Smooth muscle cell (in vitro differentiated cells): ENCODE measurements at regions not wholly inside any gene's neighbourhood (a gene's known extent, or its start where the extent isn't known, plus 50 kb on each side); places are given as distances from the start of the nearest gene placed in this dataset.
A peak's percentile ranks its signal among the peaks of the same experiment; 100 is the strongest.

Source experiments
- DNase-seq: peaks from one replicate; lab custom pipeline; 2025; ENCODE audit not compliant: unreplicated experiment; lab: John Stamatoyannopoulos, UW
- H2AFZ ChIP-seq: fragments of 200-600 bp; sonication (generic); 2 replicates; pipeline ENCODE4 v1.6.0; 2016; ENCODE audit warnings: antibody characterized with exemption, low read depth, mild to moderate bottlenecking
- H3F3A ChIP-seq: fragments of 200-600 bp; sonication (generic); 2 replicates; pipeline ENCODE4 v1.6.0; 2017; ENCODE audit warnings: antibody characterized with exemption, low read depth
- H3K27ac ChIP-seq: fragments of 200-600 bp; sonication (generic); 2 replicates; pipeline ENCODE4 v1.5.1; 2016; ENCODE audit warnings: low read depth, mild to moderate bottlenecking
- H3K27me3 ChIP-seq: fragments of 200-600 bp; sonication (generic); 2 replicates; pipeline ENCODE4 v1.6.1; 2016; ENCODE audit warnings: low read depth, mild to moderate bottlenecking
- H3K36me3 ChIP-seq: fragments of 200-600 bp; sonication (generic); 2 replicates; pipeline ENCODE4 v1.5.1; 2016; ENCODE audit warnings: low read depth
- H3K4me1 ChIP-seq: fragments of 200-600 bp; sonication (generic); 2 replicates; pipeline ENCODE4 v1.5.1; 2016; ENCODE audit warnings: low read depth
- H3K4me2 ChIP-seq: fragments of 200-600 bp; sonication (generic); 2 replicates; pipeline ENCODE4 v1.6.0; 2016; ENCODE audit warnings: mild to moderate bottlenecking
- H3K4me3 ChIP-seq: fragments of 200-600 bp; sonication (generic); 2 replicates; pipeline ENCODE4 v1.5.1; 2016; ENCODE audit warnings: mild to moderate bottlenecking
- H3K79me2 ChIP-seq: fragments of 200-600 bp; sonication (generic); 2 replicates; pipeline ENCODE4 v1.6.0; 2016; ENCODE audit warnings: low read depth, mild to moderate bottlenecking
- H3K9ac ChIP-seq: fragments of 200-600 bp; sonication (generic); 2 replicates; pipeline ENCODE4 v1.6.0; 2016; ENCODE audit warnings: low read depth
- H3K9me3 ChIP-seq: fragments of 200-600 bp; sonication (generic); replicated peaks from 2 replicates; pipeline ENCODE4 v1.5.1; 2016; ENCODE audit warnings: low read depth
- H4K20me1 ChIP-seq: fragments of 200-600 bp; sonication (generic); 2 replicates; pipeline ENCODE4 v1.6.0; 2016; ENCODE audit warnings: low read depth
- CTCF ChIP-seq: fragments of 200-600 bp; sonication (generic); IDR thresholded peaks from 2 replicates; pipeline ENCODE4 v1.5.1; 2017; ENCODE audit warnings: borderline replicate concordance, mild to moderate bottlenecking, antibody characterized with exemption; ENCODE audit not compliant: insufficient read depth, poor library complexity, severe bottlenecking
- WGBS: methylation state at CpG from one replicate; pipeline ENCODE4 v1.1.7; 2016; ENCODE audit warnings: low lambda C conversion rate; 5-methylcytosine and 5-hydroxymethylcytosine counted together

- Histone ChIP-seq H3K9ac (no peak overlapping the region), H3F3A (no peaks in the 10 kb centered on the region), H3K4me3 (no peak overlapping the region)
Observed at GRCh38 chr6:165184192-165184979, 125.0 kb downstream of the C6orf118 start.

GRCh38 chr6:165183496-165184140 lies 125.8 kb downstream of the C6orf118 start:
- 59% methylated on average over 5 of the region's 5 CpGs for WGBS

More at GRCh38 chr6:165184192-165184979, 125.0 kb downstream of the C6orf118 start:
- Histone ChIP-seq H3K4me2 (peak overlapping the region; percentile 41), H3K9me3 (no peaks in the 10 kb centered on the region), H3K36me3 (no peaks in the 10 kb centered on the region), H4K20me1 (no peaks in the 10 kb centered on the region), H2AFZ (peak overlapping the region; percentile 67), H3K79me2 (no peaks in the 10 kb centered on the region), H3K27me3 (no peaks in the 10 kb centered on the region), H3K27ac (peak overlapping the region; percentile 19), H3K4me1 (no peaks in the 10 kb centered on the region)
- no peak for DNase-seq
- WGBS: 57% methylated on average over 11 of the region's 11 CpGs
- TF ChIP-seq CTCF: no peak

GRCh38 chr6:165183071-165183470 lies 126.3 kb downstream of the C6orf118 start:
- no peaks in the 10 kb centered on the region for H4K20me1 ChIP-seq
- H3K27ac ChIP-seq: no peak overlapping the region

More at GRCh38 chr6:165183496-165184140, 125.8 kb downstream of the C6orf118 start:
- H3K4me3 ChIP-seq: no peak overlapping the region
- H3K79me2 ChIP-seq: no peaks in the 10 kb centered on the region
- H4K20me1 ChIP-seq: no peaks in the 10 kb centered on the region
- no peaks in the 10 kb centered on the region for H3K27me3 ChIP-seq
- no peak overlapping the region for H2AFZ ChIP-seq
- no peaks in the 10 kb centered on the region for H3F3A ChIP-seq
- DNase-seq: no peak
- no peak overlapping the region for H3K27ac ChIP-seq
- no peak for TF ChIP-seq CTCF
- H3K4me1 ChIP-seq: no peaks in the 10 kb centered on the region
- no peaks in the 10 kb centered on the region for H3K36me3 ChIP-seq
- no peaks in the 10 kb centered on the region for H3K9me3 ChIP-seq
- no peak overlapping the region for H3K9ac ChIP-seq
- peak overlapping the region; percentile 41 for H3K4me2 ChIP-seq

More at GRCh38 chr6:165183071-165183470, 126.3 kb downstream of the C6orf118 start:
- TF ChIP-seq CTCF: no peak
- Histone ChIP-seq H3K79me2 (no peaks in the 10 kb centered on the region), H3K4me3 (no peak overlapping the region), H3K9me3 (no peaks in the 10 kb centered on the region), H3K36me3 (no peaks in the 10 kb centered on the region), H3K27me3 (no peaks in the 10 kb centered on the region), H3F3A (no peaks in the 10 kb centered on the region), H3K4me1 (no peaks in the 10 kb centered on the region), H2AFZ (no peak overlapping the region), H3K4me2 (no peak overlapping the region), H3K9ac (no peak overlapping the region)
- no peak for DNase-seq
